ENCODE measurements at regions not wholly inside any gene's neighbourhood (a gene's known extent, or its start where the extent isn't known, plus 50 kb on each side); places are given as distances from the start of the nearest gene placed in this dataset.

DNA sequence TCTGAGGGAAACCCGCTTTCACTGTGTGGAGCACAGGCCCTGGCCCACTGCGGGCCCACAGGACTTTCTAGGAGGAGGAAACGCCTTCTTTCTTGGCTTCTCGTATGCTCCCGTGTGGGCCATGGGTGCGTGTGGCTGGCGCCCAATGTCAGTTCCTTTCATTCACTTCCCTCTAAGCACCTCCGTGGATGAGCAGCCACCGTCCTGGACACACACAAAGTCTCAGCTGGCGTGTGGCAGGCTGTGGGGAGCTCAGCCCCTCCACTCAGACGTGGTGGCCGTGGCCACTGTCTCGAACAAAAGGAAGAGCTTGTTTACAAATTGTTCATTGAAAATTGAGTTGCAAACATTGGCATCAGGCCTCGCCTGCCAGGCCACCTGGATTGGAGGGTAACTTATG is 240.0 kb upstream of the SGCG start:
- TF ChIP-seq POLR2A (IDR thresholded peaks at IDR 0.05) (no peak), CTCF (IDR thresholded peaks at IDR 0.05) (no peak)
